DMS114 treated with DMSO at 0.1 percent for 48 hours (cell line): ENCODE measurements at regions not wholly inside any gene's neighbourhood (a gene's known extent, or its start where the extent isn't known, plus 50 kb on each side); places are given as distances from the start of the nearest gene placed in this dataset.

Experiments used
- DNase-seq: peaks from one replicate; lab custom pipeline; 2025; ENCODE audit not compliant: unreplicated experiment; lab: John Stamatoyannopoulos, UW

GRCh38 chrX:124280294-124280902 is 52.1 kb upstream of the TEX13D start:
- DNase-seq, result no peak

GRCh38 chrX:124282580-124282979 is 49.9 kb upstream of the TEX13D start:
- no peak for DNase-seq
